H9 (cell line): ENCODE measurements at regions not wholly inside any gene's neighbourhood (a gene's known extent, or its start where the extent isn't known, plus 50 kb on each side); places are given as distances from the start of the nearest gene placed in this dataset.

ENCODE experiments used
- DNase-seq: peaks from one replicate; pipeline ENCODE4 v3.0.0-alpha.2; 2017
- H2AFZ ChIP-seq: one replicate; pipeline ENCODE4 v1.6.1; 2013; ENCODE audit warnings: mild to moderate bottlenecking, low read length, control low read depth, moderate library complexity
- H2AK5ac ChIP-seq: 2 replicates; pipeline ENCODE4 v1.6.1; 2013; ENCODE audit warnings: low read length, control low read depth, mixed read lengths; ENCODE audit not compliant: insufficient read length
- H2BK120ac ChIP-seq: one replicate; pipeline ENCODE4 v1.6.1; 2013; ENCODE audit warnings: low read depth, mild to moderate bottlenecking, low read length, control low read depth, inconsistent platforms; ENCODE audit not compliant: poor library complexity, severe bottlenecking
- H2BK12ac ChIP-seq: 2 replicates; pipeline ENCODE4 v1.6.1; 2013; ENCODE audit warnings: low read length, control low read depth, mixed read lengths, low read depth; ENCODE audit not compliant: insufficient read length
- H2BK15ac ChIP-seq: 2 replicates; pipeline ENCODE4 v1.6.1; 2013; ENCODE audit warnings: low read depth, low read length, control low read depth
- H2BK20ac ChIP-seq: one replicate; pipeline ENCODE4 v1.6.1; 2013; ENCODE audit warnings: low read depth, mild to moderate bottlenecking, low read length, control low read depth, inconsistent platforms; ENCODE audit not compliant: poor library complexity, severe bottlenecking
- H2BK5ac ChIP-seq: 2 replicates; pipeline ENCODE4 v1.6.1; 2013; ENCODE audit warnings: low read length, control low read depth, mixed read lengths; ENCODE audit not compliant: insufficient read length
- H3K14ac ChIP-seq: 2 replicates; pipeline ENCODE4 v1.6.1; 2013; ENCODE audit warnings: low read length, control low read depth; ENCODE audit not compliant: insufficient read depth
- H3K18ac ChIP-seq: 2 replicates; pipeline ENCODE4 v1.6.1; 2013; ENCODE audit warnings: low read depth, mild to moderate bottlenecking, mixed read lengths, low read length, control low read depth; ENCODE audit not compliant: insufficient read length
- H3K23ac ChIP-seq: 2 replicates; pipeline ENCODE4 v1.6.1; 2013; ENCODE audit warnings: low read length, control low read depth, mixed read lengths, low read depth; ENCODE audit not compliant: insufficient read length
- H3K23me2 ChIP-seq: 2 replicates; pipeline ENCODE4 v1.6.1; 2013; ENCODE audit warnings: low read depth, mild to moderate bottlenecking, mixed read lengths, low read length, control low read depth; ENCODE audit not compliant: insufficient read length, poor library complexity, severe bottlenecking
- H3K27ac ChIP-seq: 2 replicates; pipeline ENCODE4 v1.5.1; 2013; ENCODE audit warnings: low read length, control low read depth, mixed read lengths, low read depth; ENCODE audit not compliant: insufficient read length
- H3K27me3 ChIP-seq: 2 replicates; pipeline ENCODE4 v1.6.1; 2013; ENCODE audit warnings: low read length, control low read depth, inconsistent platforms; ENCODE audit not compliant: insufficient read depth
- H3K4ac ChIP-seq: 2 replicates; pipeline ENCODE4 v1.6.1; 2013; ENCODE audit warnings: low read depth, mild to moderate bottlenecking, control low read depth, inconsistent platforms, low read length, moderate library complexity
- H3K4me1 ChIP-seq: 2 replicates; pipeline ENCODE4 v1.6.1; 2013; ENCODE audit warnings: low read length, control low read depth, inconsistent platforms; ENCODE audit not compliant: insufficient read depth
- H3K4me2 ChIP-seq: 2 replicates; pipeline ENCODE4 v1.6.1; 2013; ENCODE audit warnings: low read length, control low read depth, mixed read lengths; ENCODE audit not compliant: insufficient read length, insufficient read depth
- H3K56ac ChIP-seq: 2 replicates; pipeline ENCODE4 v1.6.1; 2013; ENCODE audit warnings: low read depth, mild to moderate bottlenecking, mixed read lengths, low read length, control low read depth; ENCODE audit not compliant: insufficient read length
- H3K79me1 ChIP-seq: 2 replicates; pipeline ENCODE4 v1.6.1; 2013; ENCODE audit warnings: low read depth, mild to moderate bottlenecking, moderate library complexity, low read length, control low read depth, inconsistent platforms; ENCODE audit not compliant: insufficient read depth, poor library complexity, severe bottlenecking
- H3K79me2 ChIP-seq: 2 replicates; pipeline ENCODE4 v1.6.1; 2013; ENCODE audit warnings: low read length, control low read depth, inconsistent platforms; ENCODE audit not compliant: insufficient read depth
- H3K9ac ChIP-seq: 2 replicates; pipeline ENCODE4 v1.6.1; 2013; ENCODE audit warnings: low read length, control low read depth, mixed read lengths; ENCODE audit not compliant: insufficient read length; ENCODE audit errors: extremely low read depth
- H3K9me3 ChIP-seq: one replicate; pipeline ENCODE4 v1.6.1; 2013; ENCODE audit warnings: low read depth, low read length, inconsistent platforms; ENCODE audit not compliant: control insufficient read depth
- H3T11ph ChIP-seq: one replicate; pipeline ENCODE4 v1.6.1; 2013; ENCODE audit warnings: mild to moderate bottlenecking, low read length, control low read depth, inconsistent platforms
- H4K20me1 ChIP-seq: one replicate; pipeline ENCODE4 v1.6.1; 2013; ENCODE audit not compliant: control insufficient read depth, insufficient read length, insufficient read depth
- H4K5ac ChIP-seq: 2 replicates; pipeline ENCODE4 v1.6.1; 2013; ENCODE audit warnings: low read depth, mild to moderate bottlenecking, mixed read lengths, low read length, control low read depth; ENCODE audit not compliant: insufficient read length
- H4K8ac ChIP-seq: replicated peaks from 2 replicates; pipeline ENCODE4 v1.6.1; 2013; ENCODE audit warnings: low read length, control low read depth, mixed read lengths, low read depth; ENCODE audit not compliant: insufficient read length
- H4K91ac ChIP-seq: 2 replicates; pipeline ENCODE4 v1.6.1; 2013; ENCODE audit warnings: low read depth, mild to moderate bottlenecking, moderate library complexity, mixed read lengths, low read length, control low read depth; ENCODE audit not compliant: insufficient read length
- H3K27ac Mint-ChIP-seq, 3 experiments: 2 replicates in 2 of 3; 3 replicates in 1 of 3; pipeline ENCODE4 v1.8.0; 2020 to 2021; ENCODE audit warnings: mixed read lengths in 3 of 3, mild to moderate bottlenecking in 1 of 3, moderate library complexity in 1 of 3
- H3K27me3 Mint-ChIP-seq: 2 replicates; pipeline ENCODE4 v1.8.0; 2021; ENCODE audit warnings: low read depth, mild to moderate bottlenecking, moderate library complexity, mixed read lengths
- H3K36me3 Mint-ChIP-seq, 3 experiments: 2 replicates in 2 of 3; 3 replicates in 1 of 3; pipeline ENCODE4 v1.8.0; 2020 to 2021; ENCODE audit warnings: low read depth in 3 of 3, mixed read lengths in 3 of 3; ENCODE audit not compliant: insufficient read depth in 1 of 3
- H3K4me1 Mint-ChIP-seq, 2 experiments: 2 replicates each; pipeline ENCODE4 v1.8.0; 2020; ENCODE audit warnings: mixed read lengths in 2 of 2
- H3K4me3 Mint-ChIP-seq, 2 experiments: 2 replicates in 1 of 2; 3 replicates in 1 of 2; pipeline ENCODE4 v1.8.0; 2020 to 2021; ENCODE audit warnings: mild to moderate bottlenecking in 2 of 2, mixed read lengths in 2 of 2, moderate library complexity in 1 of 2
- H3K9me3 Mint-ChIP-seq, 2 experiments: 2 replicates in 1 of 2; 3 replicates in 1 of 2; pipeline ENCODE4 v1.8.0; 2020; ENCODE audit warnings: mild to moderate bottlenecking in 2 of 2, mixed read lengths in 2 of 2, moderate library complexity in 1 of 2
- CTCF ChIP-seq: fragments of 200-600 bp; sonication (generic); conservative IDR thresholded peaks from 3 replicates; pipeline ENCODE4 v1.8.0; 2021; ENCODE audit warnings: antibody characterized with exemption, mild to moderate bottlenecking
- WGBS: extraction: QIAGEN DNeasy Blood & Tissue Kit; methylation state at CpG from one replicate; pipeline ENCODE4 v1.1.7; 2013; ENCODE audit warnings: missing lambda C conversion rate, low lambda C conversion rate, mixed read lengths; ENCODE audit not compliant: insufficient read length; ENCODE audit errors: extremely low coverage; 5-methylcytosine and 5-hydroxymethylcytosine counted together

GRCh38 chr2:41827354-41827971, 220.4 kb upstream of the PKDCC start:
- no peaks in the 10 kb centered on the region for H3K23me2 ChIP-seq
- no peak overlapping the region for H3K23ac ChIP-seq
- no peaks in the 10 kb centered on the region for H3K79me2 ChIP-seq
- H3K27ac ChIP-seq = no peak overlapping the region
- H2AK5ac ChIP-seq = no peak overlapping the region
- no peak overlapping the region for H3K4me3 Mint-ChIP-seq
- no peak overlapping the region for H3K9ac ChIP-seq
- H3K36me3 Mint-ChIP-seq = no peaks in the 10 kb centered on the region
- no peak overlapping the region for H2AFZ ChIP-seq
- no peak overlapping the region for H4K8ac ChIP-seq
- H3K27me3 Mint-ChIP-seq = peaks cover 21% of the 10 kb centered on the region
- H3K4me1 Mint-ChIP-seq = no peaks in the 10 kb centered on the region
- no peaks in the 10 kb centered on the region; a peak in 1 of 5 replicates for H3K9me3 Mint-ChIP-seq
- no peaks in the 10 kb centered on the region for H3K9me3 ChIP-seq
- H4K5ac ChIP-seq = no peak overlapping the region
- no peak overlapping the region for H3K4ac ChIP-seq
- no peak for DNase-seq
- no peaks in the 10 kb centered on the region for H3K79me1 ChIP-seq
- no peaks in the 10 kb centered on the region for H3K4me1 ChIP-seq
- H3K27ac Mint-ChIP-seq = no peak overlapping the region
- no peak overlapping the region for H3K18ac ChIP-seq
- H3K14ac ChIP-seq = no peak overlapping the region
- H2BK5ac ChIP-seq = no peak overlapping the region
- H2BK20ac ChIP-seq = no peak overlapping the region
- no peak for TF ChIP-seq CTCF
- H4K20me1 ChIP-seq = no peaks in the 10 kb centered on the region
- H3K56ac ChIP-seq = no peak overlapping the region
- no peak overlapping the region for H4K91ac ChIP-seq
- H3T11ph ChIP-seq = no peak overlapping the region
- H3K27me3 ChIP-seq = no peaks in the 10 kb centered on the region
- WGBS = no CpG with 5 or more reads among the region's 6 CpGs
- H2BK120ac ChIP-seq = no peak overlapping the region
- H2BK15ac ChIP-seq = no peak overlapping the region
- no peak overlapping the region for H3K4me2 ChIP-seq
- H2BK12ac ChIP-seq = no peak overlapping the region
